GM23248 (cell line): ENCODE measurements at regions not wholly inside any gene's neighbourhood (a gene's known extent, or its start where the extent isn't known, plus 50 kb on each side); places are given as distances from the start of the nearest gene placed in this dataset.

ENCODE experiments used
- DNase-seq: peaks from one replicate; pipeline ENCODE4 v3.0.0-alpha.2; 2015
- H2AFZ ChIP-seq: fragments of 200-600 bp; sonication (generic); 2 replicates; pipeline ENCODE4 v1.6.1; 2016; ENCODE audit warnings: antibody characterized with exemption
- H3F3A ChIP-seq: fragments of 200-600 bp; sonication (generic); 2 replicates; pipeline ENCODE4 v1.6.1; 2016; ENCODE audit warnings: mild to moderate bottlenecking, antibody characterized with exemption, mixed run types; ENCODE audit not compliant: insufficient read depth
- H3K27ac ChIP-seq: fragments of 200-600 bp; sonication (generic); 2 replicates; pipeline ENCODE4 v1.5.1; 2016; ENCODE audit warnings: mild to moderate bottlenecking
- H3K27me3 ChIP-seq: fragments of 200-600 bp; sonication (generic); replicated peaks from 2 replicates; pipeline ENCODE4 v1.6.1; 2016; ENCODE audit warnings: mild to moderate bottlenecking; ENCODE audit not compliant: insufficient read depth
- H3K36me3 ChIP-seq: fragments of 200-600 bp; sonication (generic); 2 replicates; pipeline ENCODE4 v1.6.1; 2016; ENCODE audit warnings: low read depth, mild to moderate bottlenecking
- H3K4me1 ChIP-seq: fragments of 200-600 bp; sonication (generic); 2 replicates; pipeline ENCODE4 v1.6.1; 2016; ENCODE audit warnings: mild to moderate bottlenecking; ENCODE audit not compliant: insufficient read depth
- H3K4me2 ChIP-seq: fragments of 200-600 bp; sonication (generic); one replicate; pipeline ENCODE4 v1.6.1; 2016; ENCODE audit warnings: mild to moderate bottlenecking; ENCODE audit not compliant: unreplicated experiment
- H3K4me3 ChIP-seq: fragments of 200-600 bp; sonication (generic); 2 replicates; pipeline ENCODE4 v1.5.1; 2016; ENCODE audit warnings: mild to moderate bottlenecking
- H3K79me2 ChIP-seq: fragments of 200-600 bp; sonication (generic); 2 replicates; pipeline ENCODE4 v1.6.1; 2016; ENCODE audit warnings: mild to moderate bottlenecking; ENCODE audit not compliant: insufficient read depth
- H3K9ac ChIP-seq: fragments of 200-600 bp; sonication (generic); 2 replicates; pipeline ENCODE4 v1.6.1; 2016; ENCODE audit warnings: mild to moderate bottlenecking
- H3K9me2 ChIP-seq: fragments of 200-600 bp; sonication (generic); 2 replicates; pipeline ENCODE4 v1.6.1; 2016; ENCODE audit warnings: mixed run types, mild to moderate bottlenecking, moderate library complexity; ENCODE audit not compliant: insufficient read depth
- H3K9me3 ChIP-seq: fragments of 200-600 bp; sonication (generic); one replicate; pipeline ENCODE4 v1.6.1; 2017; ENCODE audit warnings: low read depth
- H4K20me1 ChIP-seq: fragments of 200-600 bp; sonication (generic); 2 replicates; pipeline ENCODE4 v1.6.0; 2016; ENCODE audit not compliant: insufficient read depth
- EZH2 ChIP-seq: fragments of 200-600 bp; sonication (generic); IDR thresholded peaks from 2 replicates; pipeline ENCODE4 v1.6.1; 2018; ENCODE audit warnings: antibody characterized with exemption, mild to moderate bottlenecking; ENCODE audit not compliant: insufficient read depth, poor library complexity, severe bottlenecking
- EZH2phosphoT487 ChIP-seq: fragments of 200-600 bp; sonication (generic); IDR thresholded peaks from 2 replicates; pipeline ENCODE4 v1.6.1; 2018; ENCODE audit warnings: antibody characterized with exemption, moderate library complexity, mild to moderate bottlenecking, low read depth; ENCODE audit not compliant: insufficient read depth
- WGBS, 2 experiments: methylation state at CpG; one replicate each; pipeline ENCODE4 v1.1.6; 2015 to 2017; ENCODE audit warnings: low lambda C conversion rate in 2 of 2, low coverage in 1 of 2; ENCODE audit errors: missing lambda C conversion rate in 2 of 2; 5-methylcytosine and 5-hydroxymethylcytosine counted together
- in situ Hi-C: fragments of 300-500 bp; cut with MboI; formaldehyde crosslinking; loops from 2 replicates; pipeline ENCODE4 v1.15.0; 2020

- 8 to 24% methylated on average over 2 of the region's 2 CpGs for WGBS, 2 experiments
- no peaks in the 10 kb centered on the region for H4K20me1 ChIP-seq
- H3K4me2 ChIP-seq: no peak overlapping the region
- in situ Hi-C loops: no loop called here
- no peaks in the 10 kb centered on the region for H3K4me1 ChIP-seq
- no peaks in the 10 kb centered on the region for H3K79me2 ChIP-seq
- no peaks in the 10 kb centered on the region for H3K9me2 ChIP-seq
- TF ChIP-seq EZH2phosphoT487 (no peak), EZH2 (no peak)
- no peak overlapping the region for H3K27ac ChIP-seq
- DNase-seq: no peak
- H2AFZ ChIP-seq: no peak overlapping the region
- H3K27me3 ChIP-seq: no peaks in the 10 kb centered on the region
- no peak overlapping the region for H3K9ac ChIP-seq
- no peaks in the 10 kb centered on the region for H3K36me3 ChIP-seq
- H3K9me3 ChIP-seq: no peaks in the 10 kb centered on the region
- no peak overlapping the region for H3K4me3 ChIP-seq
- H3F3A ChIP-seq: no peaks in the 10 kb centered on the region
These were observed 302.9 kb upstream of the SUCLG2 start for GRCh38 chr3:67957268-67957667.

DNA sequence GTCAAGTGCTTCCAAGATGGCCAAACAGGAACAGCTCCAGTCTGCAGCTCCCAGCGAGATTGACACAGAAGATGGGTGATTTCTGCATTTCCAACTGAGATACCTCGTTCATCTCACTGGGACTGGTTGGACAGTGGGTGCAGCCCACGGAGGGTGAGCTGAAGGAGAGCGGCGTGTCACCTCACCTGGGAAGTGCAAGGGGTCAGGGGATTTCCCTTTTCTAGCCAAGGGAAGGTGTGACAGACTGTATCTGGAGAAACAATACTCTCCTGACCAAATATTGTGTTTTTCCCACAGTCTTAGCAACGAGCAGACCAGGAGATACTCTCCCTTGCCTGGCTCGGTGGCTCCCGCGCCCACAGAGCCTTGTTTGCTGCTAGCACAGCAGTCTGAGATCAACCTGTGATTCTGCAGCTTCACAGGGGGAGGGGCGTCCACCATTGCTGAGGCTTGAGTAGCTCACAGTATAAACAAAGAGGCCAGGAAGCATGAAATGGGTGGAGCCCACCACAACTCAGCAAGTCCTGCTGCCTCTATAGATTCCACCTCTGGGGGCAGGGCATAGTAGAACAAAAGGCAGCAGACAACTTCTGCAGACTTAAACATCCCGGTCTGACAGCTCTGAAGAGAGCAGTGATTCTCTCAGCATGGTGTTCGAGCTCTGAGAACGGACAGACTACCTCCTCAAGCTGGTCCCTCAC is 293.5 kb upstream of the SUCLG2 start:
- Histone ChIP-seq H3K4me3 (no peak overlapping the region), H3K9ac (no peak overlapping the region), H3F3A (no peaks in the 10 kb centered on the region), H3K9me2 (no peaks in the 10 kb centered on the region), H3K27me3 (no peaks in the 10 kb centered on the region), H3K4me1 (no peaks in the 10 kb centered on the region), H3K4me2 (no peak overlapping the region), H3K36me3 (no peaks in the 10 kb centered on the region), H3K9me3 (no peaks in the 10 kb centered on the region), H2AFZ (no peak overlapping the region), H4K20me1 (no peaks in the 10 kb centered on the region), H3K79me2 (no peaks in the 10 kb centered on the region), H3K27ac (no peak overlapping the region)
- WGBS, 2 experiments: 20% methylated on average over 13 of the region's 13 CpGs
- TF ChIP-seq EZH2 (no peak), EZH2phosphoT487 (no peak)
- in situ Hi-C loops: no loop called here
- no peak for DNase-seq

GRCh38 chr3:67946436-67946835 is 292.0 kb upstream of the SUCLG2 start:
- in situ Hi-C loops: no loop called here
- Histone ChIP-seq H3K27ac (no peak overlapping the region), H3K27me3 (no peaks in the 10 kb centered on the region), H3K9ac (no peak overlapping the region), H3K4me3 (no peak overlapping the region), H3K9me2 (no peaks in the 10 kb centered on the region), H3K4me2 (no peak overlapping the region), H3K79me2 (no peaks in the 10 kb centered on the region), H3K36me3 (no peaks in the 10 kb centered on the region), H3K4me1 (no peaks in the 10 kb centered on the region), H3F3A (no peaks in the 10 kb centered on the region), H3K9me3 (no peaks in the 10 kb centered on the region), H2AFZ (no peak overlapping the region), H4K20me1 (no peaks in the 10 kb centered on the region)
- DNase-seq: no peak
- TF ChIP-seq EZH2 (no peak), EZH2phosphoT487 (no peak)

- Histone ChIP-seq H3K27ac (no peak overlapping the region), H3K4me2 (no peak overlapping the region), H4K20me1 (no peaks in the 10 kb centered on the region), H3K27me3 (no peaks in the 10 kb centered on the region), H3K9me2 (no peaks in the 10 kb centered on the region), H3F3A (no peaks in the 10 kb centered on the region), H3K9me3 (no peaks in the 10 kb centered on the region), H2AFZ (no peak overlapping the region), H3K4me1 (no peaks in the 10 kb centered on the region), H3K4me3 (no peak overlapping the region), H3K79me2 (no peaks in the 10 kb centered on the region), H3K36me3 (no peaks in the 10 kb centered on the region), H3K9ac (no peak overlapping the region)
- TF ChIP-seq EZH2 (no peak), EZH2phosphoT487 (no peak)
- WGBS, 2 experiments: 17 to 37% methylated on average over 1 of the region's 1 CpG
- in situ Hi-C loops: no loop called here
- no peak for DNase-seq
These were observed 289.1 kb upstream of the SUCLG2 start for GRCh38 chr3:67943546-67943945.
